GM19099 (cell line): ENCODE measurements at regions not wholly inside any gene's neighbourhood (a gene's known extent, or its start where the extent isn't known, plus 50 kb on each side); places are given as distances from the start of the nearest gene placed in this dataset.

Experiments
- POLR2A ChIP-seq: IDR thresholded peaks from 3 replicates; pipeline ENCODE4 v1.6.1; 2011; ENCODE audit warnings: low read depth; ENCODE audit not compliant: insufficient read length; ENCODE audit errors: extremely low read depth

GRCh38 chr10:83195021-83195420 is 944.3 kb upstream of the GHITM start:
- TF ChIP-seq POLR2A: no peak

DNA sequence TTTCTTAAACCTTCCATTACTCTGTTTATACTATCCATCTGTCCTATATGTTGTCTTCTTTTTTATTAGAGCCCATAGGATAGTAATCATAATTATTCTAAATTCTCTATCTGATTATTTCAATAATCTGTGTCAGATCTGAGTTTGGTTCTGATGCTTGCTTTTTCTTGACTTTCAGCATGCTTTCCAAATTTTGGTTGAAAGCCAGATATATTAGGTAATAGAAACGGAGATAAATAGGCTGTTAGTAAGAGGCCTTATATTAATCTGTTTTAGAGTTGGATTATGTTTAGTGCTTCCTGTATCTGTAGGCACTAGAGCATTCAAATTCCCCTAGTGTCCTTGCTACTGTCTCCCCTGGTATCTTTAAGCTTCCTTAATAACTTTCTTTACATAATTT is 939.9 kb upstream of the GHITM start:
- no peak for TF ChIP-seq POLR2A

DNA sequence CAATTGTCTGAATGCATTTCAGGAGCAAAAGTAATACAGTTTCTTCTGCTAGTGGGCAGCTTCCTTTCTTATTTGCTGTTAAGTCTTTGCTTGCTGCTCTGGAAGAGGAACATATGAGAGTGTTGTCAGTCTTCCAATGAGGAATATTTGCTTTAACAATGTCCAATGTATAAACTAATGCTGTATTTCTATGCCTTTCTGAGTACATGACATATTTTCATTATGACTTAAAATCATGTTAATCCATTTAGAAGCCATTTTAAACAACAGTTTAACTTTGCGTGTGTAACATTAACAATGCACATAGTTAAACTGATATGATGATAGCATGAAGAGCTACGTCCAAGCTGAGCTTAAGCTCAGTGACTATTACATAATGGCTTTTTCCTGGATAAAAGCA is 933.4 kb upstream of the GHITM start:
- no peak for TF ChIP-seq POLR2A

- no peak for TF ChIP-seq POLR2A
Measured at GRCh38 chr10:83212632-83213334, 926.5 kb upstream of the GHITM start.

GRCh38 chr10:83214136-83214535 is 925.2 kb upstream of the GHITM start:
- no peak for TF ChIP-seq POLR2A

GRCh38 chr10:83218205-83218604 is 921.1 kb upstream of the GHITM start:
- TF ChIP-seq POLR2A: no peak

GRCh38 chr10:83222300-83222699 is 917.0 kb upstream of the GHITM start:
- no peak for TF ChIP-seq POLR2A

DNA sequence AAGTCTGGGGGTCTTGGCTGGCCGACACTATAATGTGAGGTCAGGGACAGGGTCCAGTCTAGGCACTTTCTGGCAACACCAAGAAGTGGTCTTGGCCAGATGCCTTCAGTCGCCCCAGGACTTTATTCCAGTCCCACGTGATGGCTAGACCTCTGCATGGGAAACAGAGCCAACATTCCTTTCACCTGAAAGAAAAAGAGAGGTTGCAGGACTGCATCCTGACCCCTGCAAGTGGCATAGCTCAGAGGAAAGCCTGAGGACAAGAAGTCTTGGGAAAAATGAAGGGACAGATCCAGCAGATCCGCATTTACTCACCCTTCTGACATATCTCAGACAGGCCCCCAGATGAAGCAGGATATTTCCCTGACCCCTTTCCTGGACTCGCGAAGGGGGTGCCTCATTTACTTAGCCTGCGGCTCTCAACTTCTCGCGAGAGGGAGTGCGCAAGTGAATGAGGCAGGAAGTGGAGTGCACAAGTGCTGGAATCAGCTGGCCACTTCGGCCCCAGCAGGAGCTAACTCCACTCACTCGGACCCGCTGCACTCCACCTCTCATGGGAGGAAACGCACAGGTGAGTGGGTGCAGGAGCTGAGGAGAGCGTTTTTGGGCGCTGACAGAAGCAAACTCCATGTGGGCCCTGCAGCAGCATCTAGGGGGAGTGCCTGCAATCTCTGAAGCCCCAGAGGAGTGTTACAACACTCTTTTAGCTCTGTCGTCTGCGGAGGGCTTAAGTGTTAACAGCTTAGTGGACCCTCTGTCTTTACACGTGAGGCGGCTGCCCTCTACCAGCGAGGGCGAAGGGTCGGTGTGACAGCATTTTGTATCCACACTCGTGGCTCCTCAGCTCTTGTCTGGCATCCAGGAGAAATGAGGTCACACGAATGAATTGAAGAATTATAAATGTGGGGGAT is 916.2 kb upstream of the GHITM start:
- TF ChIP-seq POLR2A: no peak

- TF ChIP-seq POLR2A: no peak
Measured at GRCh38 chr10:83225781-83226180, 913.5 kb upstream of the GHITM start.

DNA sequence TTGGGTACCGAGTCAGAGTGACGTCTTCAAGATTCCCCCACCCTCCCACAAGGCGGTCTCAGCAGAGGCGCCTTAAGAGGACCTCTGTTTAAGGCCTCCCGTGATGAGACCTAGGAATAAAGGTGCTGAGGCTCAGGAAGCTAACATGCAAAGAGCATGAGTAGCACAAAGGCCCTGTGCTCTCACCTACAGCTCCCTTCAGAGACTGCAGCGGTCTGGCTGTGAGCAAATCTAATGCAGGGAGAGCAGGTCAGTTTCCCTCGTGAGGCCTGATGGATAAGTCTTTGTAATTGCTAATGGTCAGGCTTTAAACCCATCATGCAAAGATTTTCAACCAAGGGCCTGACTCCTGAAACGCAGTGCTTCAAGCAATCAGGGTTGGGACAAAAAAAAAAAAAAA is 909.3 kb upstream of the GHITM start:
- no peak for TF ChIP-seq POLR2A

GRCh38 chr10:83233691-83234090 is 905.6 kb upstream of the GHITM start:
- no peak for TF ChIP-seq POLR2A

DNA sequence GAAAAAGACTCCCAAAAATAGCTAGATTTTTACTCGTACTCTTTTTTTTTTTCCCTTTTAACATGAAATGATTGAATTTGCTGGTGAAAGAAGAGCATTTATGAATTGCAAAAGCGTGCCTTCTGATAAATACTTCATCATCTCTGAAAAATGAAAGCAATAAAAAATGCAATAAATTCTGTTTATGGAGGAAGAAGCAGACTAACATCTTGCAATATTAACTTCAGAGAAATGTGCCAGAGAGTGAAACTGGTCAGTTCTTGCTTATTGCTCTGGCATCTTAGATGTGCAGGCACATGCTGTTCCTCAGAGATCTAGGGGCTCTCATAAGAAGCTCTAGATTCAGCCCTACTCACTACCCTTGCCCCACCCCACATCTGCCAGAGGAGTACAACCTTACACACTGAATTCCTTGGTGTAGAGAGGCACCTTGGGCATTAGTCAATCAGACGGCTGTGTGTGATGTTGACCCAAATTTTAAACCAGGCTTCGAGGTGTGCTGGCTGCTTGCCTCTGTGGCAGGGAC is 891.1 kb upstream of the GHITM start:
- no peak for TF ChIP-seq POLR2A

DNA sequence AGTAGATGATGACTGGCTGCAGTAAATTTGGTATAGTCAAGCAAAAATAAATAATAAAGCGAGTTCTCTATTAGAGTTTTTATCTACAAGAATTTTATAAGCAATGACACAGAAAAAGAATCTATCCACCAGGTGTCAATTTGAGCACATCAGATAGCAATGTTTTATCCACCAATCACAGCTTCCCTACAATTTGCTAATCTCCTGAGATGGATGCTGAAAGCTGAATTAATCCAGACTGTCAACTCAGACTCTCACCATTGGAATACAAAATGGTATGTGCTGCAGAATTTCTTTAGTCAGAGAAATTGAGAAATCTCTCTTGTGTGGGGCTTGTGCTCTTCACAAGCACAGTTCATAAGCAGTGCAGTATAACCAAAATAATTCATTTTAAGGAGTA is 888.9 kb upstream of the GHITM start:
- no peak for TF ChIP-seq POLR2A

DNA sequence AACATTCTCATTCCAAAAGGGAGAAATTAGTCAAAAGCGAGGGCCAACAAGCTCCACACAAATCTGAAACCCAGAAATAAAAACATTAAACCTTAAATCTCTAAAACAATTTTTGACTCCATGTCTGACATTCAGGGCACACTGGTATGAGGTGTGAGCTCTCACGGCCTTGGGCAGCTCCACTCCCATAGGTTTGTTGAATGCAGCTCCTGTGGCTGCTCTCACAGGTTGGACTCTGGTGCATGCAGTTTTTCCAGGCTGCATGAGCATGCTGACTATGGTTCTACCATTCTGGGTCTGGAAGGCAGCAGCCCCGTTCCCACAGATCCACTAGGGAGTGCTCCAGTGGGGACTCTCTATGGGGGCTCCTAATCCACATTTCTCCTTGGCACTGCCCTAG is 887.1 kb upstream of the GHITM start:
- no peak for TF ChIP-seq POLR2A

DNA sequence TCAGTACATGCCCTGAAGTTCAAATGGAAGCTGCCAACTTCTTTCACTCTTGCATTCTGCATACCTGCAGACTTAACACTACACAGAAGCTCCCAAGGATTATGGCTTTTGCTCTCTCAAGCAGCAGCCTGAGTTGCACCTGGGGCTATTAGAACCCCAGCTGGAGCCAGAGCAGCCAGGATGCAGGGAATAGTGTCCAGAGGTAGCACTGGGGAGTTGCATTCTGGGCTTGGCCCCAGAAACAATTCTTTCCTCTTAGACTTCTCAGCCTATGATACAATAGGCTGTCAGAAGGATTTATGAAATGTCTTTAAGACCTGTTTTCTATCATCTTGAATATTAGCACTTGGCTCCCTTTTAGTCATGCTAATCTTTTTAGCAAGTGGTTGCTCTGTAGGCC is 886.7 kb upstream of the GHITM start:
- TF ChIP-seq POLR2A: no peak
